Stimulated activated CD8-positive, alpha-beta memory T cell treated with anti-CD3 and anti-CD28 coated beads, Interleukin-12 subunit alpha, Interleukin-12 subunit beta, amount 100 ng/mL, for 1 hour (primary cell): ENCODE measurements at regions not wholly inside any gene's neighbourhood (a gene's known extent, or its start where the extent isn't known, plus 50 kb on each side); places are given as distances from the start of the nearest gene placed in this dataset.

Source experiments
- DNase-seq: peaks from one replicate; pipeline ENCODE4 v3.0.0-alpha.2; 2020; ENCODE audit warnings: low read depth

DNA sequence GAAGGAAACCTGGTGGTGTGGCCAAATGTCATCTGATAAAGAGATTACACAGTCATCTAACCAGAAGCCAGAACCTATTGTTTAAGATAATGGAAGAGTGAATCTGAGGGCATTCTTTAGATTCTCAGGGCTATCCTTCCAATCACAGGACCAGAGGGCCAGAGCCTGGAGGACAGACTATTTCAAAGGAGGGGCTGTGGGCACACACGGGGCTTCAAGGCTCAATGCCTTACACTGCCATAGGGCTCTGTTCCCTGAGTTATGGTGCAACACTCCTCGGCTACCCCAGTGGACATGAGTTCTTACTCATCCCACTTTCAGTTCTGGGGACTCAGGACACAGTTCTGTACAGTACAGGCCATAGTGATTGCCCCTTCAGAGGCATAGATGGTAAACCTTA lies 343.9 kb upstream of the ALCAM start:
- DNase-seq, result no peak

DNA sequence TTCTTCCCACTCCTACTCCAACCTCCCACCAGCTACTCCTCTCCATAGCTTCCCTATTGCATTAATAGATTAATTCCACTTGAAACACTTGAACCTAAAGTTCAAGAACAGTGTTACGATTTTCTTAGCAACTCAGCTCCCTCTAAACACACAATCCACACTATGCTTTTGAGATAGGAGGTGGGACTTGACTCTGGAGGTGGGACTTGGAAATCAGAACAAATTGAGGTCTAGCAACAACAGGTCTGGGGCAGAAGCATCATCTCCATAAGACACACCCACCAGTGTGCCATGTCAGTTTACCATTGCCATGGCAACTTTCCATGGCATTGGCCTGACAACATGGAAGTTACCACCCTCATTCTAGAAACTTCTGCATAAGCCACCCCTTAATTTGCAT lies 336.5 kb upstream of the ALCAM start:
- DNase-seq, result no peak

DNA sequence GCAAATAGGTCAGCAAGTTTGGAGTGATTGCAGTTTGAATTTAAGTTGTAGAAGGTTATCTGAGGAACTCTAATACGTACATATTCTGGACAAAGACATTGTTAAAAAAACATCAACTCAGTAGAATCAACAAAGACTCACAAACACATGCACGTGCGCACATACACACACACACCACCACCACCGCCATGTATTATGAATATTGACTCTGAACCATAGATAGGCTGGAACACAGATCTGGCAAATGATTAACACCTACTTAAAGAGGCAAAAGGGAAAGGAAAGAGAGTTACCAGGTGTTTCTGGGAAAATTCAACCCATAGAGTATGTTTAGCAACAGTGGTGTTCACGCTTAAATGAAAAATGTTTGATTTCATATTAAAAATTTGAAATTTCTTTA lies 334.2 kb upstream of the ALCAM start:
- no peak for DNase-seq

DNA sequence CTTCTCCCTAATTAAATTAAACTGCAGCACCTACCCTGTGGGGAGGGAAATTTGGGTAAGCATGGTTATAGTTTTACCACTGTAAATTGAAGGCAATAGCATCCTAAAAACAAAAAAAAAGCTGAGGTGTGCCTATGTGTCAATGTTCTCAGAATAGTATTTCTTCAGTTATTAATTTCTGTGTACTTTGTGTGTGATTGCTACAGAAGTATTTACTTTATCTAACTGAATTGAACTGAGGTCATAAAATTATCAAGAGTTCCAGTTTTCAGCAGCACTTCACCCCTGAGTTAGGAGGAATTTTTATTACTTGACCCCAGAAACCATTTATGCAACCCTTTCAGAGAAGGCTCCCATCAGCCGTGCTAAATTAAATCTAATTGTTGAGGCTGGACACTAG lies 333.6 kb upstream of the ALCAM start:
- no peak for DNase-seq

DNA sequence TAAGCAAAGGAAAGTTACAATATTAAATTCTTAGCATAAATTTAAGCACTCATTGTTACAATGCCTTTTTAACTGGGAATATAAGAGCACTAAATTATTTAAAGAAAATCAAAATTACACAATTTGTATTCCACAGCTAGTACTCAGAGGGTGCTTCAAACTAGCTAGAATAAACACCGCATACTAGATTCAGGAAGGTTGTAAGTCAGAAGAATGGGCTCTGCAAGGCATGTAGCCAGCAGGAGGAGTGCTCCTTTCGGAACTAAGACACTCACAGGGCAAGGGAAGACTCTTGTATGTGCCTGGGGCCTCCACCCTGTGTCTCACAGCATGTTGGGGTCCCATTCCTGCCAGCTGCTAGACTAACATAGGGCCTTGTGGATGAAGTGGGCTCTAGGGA lies 327.7 kb upstream of the ALCAM start:
- DNase-seq, result no peak

DNA sequence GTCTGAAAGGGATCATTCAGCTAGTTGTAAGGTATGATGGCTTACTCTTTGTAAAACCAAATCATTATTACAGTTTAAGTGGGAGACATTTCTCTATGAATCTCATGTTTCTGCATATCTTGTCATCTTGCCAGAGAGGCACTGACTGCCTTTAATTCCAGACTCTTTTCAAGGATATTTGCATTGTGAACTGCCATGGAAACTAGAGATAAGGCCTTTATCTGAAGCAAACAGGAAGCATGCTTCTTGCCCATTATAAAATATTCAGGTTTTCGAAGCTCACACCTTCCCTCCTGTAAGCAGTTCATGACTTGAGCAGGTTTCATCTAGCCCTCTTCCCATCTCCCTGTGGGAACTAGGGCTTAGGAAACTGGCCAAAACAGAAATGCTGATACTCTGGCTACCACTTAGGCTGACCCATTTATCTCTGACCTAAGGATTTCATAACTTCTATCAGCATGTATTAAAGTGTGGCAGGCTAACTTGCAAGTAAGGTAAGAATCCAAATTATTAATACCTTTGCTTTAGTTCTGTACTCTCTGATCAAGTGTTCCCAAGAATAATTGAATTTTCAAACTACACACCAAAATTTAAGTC lies 326.6 kb upstream of the ALCAM start:
- no peak for DNase-seq

DNA sequence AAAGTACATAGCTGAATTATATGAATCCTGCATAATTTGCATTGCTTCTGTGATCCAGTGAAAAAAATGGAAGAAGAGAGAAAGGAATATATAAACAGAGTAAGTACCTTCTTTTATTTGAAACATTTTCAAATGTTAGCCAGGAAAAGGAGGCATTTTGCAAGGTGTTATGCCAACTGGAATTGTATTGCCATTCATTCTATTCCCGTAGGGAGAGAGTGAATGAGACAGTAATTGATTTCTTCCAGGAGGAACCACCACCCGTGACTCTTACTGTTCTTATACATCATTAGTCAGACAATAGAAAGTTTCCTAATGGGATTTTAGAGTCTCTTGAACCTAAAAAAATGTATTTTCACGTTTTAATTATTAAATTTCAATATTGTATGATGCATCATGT lies 324.1 kb upstream of the ALCAM start:
- no peak for DNase-seq

DNA sequence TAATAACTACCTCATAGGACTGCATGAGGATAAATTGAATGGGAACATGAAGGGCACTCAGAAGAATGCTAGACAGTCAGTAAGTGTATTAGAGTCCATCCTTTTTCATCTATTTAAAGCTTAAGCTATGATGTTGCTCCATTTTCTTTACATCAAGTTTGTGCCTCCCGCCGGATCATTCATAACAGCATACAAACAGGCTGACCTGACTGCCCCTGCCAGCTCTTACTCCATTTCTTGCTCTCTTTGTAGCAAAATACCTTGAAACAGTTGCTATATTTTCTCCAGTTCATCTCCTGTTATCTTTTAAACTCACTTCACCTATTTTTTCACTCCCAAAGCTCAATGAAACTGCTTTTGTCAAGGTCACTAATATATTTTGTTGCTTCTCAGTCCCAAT lies 315.6 kb upstream of the ALCAM start:
- no peak for DNase-seq

DNA sequence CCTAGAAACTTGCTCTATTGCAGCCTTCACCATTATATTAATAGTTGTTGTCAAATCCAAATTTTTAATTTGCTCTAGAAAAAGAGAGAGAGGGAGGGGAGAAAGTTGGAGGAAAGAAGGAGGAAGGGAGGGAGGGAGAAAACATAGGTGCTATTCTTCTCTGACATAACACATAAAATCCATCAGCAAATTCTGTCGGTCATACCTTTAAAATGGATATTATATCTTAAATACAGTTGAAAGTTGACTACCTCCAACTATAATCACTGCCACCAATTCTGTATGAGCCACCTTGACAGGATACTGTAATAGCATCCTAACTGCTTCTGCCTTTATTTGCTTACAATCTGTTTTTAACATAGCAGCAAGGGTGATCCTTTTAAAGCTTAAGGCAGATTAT lies 314.7 kb upstream of the ALCAM start:
- no peak for DNase-seq

DNA sequence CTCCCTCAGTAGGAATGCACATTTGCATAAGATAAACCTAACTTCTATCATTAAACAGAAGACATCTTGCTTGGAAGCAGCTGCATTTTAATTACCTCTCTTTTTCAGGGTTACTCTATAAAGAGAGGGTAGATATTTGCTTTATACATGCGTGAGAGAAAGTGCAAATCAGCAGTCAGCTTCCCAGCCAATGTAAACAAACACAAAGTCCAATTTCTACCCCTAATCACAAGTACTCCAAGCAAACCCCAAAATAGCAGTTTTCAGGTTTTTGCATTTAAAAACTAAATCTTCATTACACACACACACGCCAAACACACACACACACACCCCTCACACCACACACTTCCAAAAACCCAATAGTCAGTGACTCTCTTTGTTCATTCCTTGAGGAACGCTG lies 303.9 kb upstream of the ALCAM start:
- no peak for DNase-seq

DNA sequence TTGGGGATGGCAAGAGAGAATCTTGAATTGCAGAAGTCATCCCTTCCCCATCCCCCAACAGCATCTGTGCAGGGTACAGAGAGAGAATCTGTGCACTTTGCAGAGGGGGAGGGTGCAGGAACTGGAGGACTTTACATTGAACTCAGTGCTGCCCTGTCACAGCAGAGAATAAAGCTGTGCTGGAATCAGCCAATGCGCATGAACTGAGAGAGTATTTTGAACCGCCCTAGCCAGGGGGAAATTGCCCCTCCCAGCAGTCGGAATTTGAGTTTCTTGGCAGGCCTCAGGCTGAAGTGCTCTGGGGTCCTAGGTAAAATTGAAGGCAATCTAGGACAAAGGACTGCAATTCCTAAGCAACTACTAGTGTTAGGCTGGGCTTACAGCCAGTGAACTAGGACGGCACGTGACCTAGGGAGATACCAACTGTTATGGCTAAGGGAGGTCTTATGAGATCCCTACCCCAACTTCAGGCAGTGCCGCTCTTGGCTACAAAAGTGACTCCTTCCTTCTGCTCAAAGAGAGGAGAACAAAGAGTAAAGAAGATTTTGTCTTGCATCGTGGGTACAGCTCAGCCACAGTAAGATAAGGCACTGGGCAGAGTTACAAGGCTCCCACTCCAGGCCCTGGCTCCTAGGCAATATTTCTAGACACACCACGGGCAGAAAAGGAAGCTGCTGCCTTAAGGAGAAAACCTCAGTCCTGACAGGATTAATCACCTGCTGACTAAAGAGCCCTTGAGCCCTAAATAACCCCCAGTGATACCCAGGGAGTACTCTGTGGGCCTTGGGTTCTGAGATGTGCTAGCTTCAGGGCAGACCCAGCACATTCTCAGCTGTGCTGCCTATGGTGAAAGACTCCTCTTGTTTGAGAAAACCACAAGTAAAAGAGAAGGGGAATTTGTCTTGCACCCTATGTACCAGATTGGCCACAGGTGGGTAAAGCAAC lies 300.5 kb upstream of the ALCAM start:
- no peak for DNase-seq

DNA sequence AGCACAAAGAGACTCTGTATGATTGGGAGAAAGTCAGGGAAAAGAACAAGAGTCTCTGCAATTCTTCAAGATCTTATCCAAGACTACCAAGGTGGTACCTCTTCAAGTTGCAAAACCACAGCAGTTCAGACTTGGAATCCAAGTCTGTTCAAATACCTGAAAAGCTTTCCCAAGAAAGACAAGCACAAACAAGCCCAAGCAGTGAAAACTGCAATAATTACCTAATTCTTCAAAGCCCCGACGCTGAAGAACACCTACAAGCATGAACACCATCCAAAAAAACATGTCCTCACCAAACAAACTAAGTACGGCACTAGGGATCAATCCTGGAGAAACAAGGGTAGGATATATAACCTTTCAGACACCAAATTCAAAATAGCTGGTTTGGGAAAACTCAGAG lies 299.3 kb upstream of the ALCAM start:
- no peak for DNase-seq

DNA sequence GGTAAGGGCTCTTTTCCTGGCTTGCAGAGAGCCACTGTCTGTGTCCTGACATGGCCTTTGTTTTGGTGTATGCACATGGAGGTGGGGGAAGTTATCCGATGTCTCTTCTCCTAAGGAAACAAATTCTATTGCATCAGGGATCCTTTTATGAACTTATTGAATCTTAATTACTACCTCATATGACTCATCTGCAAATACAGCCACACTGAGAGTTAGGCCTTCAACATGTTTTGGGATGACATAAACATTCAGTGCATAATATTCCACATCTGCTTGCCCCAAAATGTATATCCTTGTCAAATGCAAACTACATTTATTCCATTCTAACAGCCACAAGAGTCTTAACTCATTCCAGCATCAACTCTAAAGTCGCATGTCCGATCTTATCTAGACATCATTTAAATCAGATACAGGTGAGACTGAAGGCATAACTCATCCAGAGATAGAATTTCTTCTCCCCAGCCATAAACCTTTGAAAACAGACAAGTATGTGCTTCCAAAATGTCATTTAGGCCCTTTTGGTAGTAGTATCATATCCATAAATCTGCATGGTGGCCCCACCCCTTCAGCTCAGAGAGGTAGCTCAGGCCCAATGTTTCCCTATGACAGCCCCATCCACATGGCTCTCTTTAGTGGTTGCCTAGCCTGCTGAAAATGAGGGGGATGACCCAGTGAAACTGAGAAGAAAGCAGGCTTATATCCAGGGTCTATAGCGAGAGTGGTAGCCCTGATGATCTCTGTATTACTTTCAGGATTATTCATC lies 289.5 kb upstream of the ALCAM start:
- DNase-seq, result no peak

DNA sequence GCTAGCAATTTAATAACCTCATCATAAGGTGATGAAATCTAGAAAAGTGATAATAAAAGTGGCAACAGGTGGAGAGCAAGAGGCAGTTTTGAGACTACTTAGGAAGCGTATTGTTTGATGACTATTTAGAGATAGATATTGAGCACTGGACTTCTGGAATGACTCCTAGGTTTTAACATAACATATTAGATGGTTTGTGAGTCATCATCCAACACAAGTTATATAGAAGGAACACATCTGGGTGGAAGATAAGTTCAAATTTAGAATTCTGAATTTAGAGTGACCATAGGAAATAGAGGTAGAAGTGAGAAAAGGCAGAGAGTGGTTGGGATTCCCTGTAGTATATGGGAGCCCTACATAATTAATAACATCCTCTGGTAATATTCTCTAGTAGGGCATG lies 282.8 kb upstream of the ALCAM start:
- DNase-seq, result no peak

DNA sequence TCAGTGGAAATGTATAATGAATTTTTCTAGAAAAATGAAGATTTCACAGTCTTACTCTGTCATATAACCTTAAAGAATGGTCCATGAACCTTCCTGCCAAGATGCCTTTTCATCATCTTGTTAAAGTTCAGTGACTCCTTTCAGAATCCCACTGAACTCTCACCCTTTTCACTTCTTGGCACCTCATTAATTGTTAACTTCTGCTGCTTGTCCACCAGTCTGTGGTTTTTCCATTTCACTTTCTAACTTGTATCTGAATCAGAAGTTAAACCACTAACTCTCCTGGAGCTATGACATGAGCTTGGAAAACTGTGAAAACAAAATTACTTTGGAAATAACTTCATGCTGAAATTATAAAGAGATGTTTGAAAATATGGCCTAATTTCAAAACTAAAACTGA lies 281.2 kb upstream of the ALCAM start:
- DNase-seq, result no peak

DNA sequence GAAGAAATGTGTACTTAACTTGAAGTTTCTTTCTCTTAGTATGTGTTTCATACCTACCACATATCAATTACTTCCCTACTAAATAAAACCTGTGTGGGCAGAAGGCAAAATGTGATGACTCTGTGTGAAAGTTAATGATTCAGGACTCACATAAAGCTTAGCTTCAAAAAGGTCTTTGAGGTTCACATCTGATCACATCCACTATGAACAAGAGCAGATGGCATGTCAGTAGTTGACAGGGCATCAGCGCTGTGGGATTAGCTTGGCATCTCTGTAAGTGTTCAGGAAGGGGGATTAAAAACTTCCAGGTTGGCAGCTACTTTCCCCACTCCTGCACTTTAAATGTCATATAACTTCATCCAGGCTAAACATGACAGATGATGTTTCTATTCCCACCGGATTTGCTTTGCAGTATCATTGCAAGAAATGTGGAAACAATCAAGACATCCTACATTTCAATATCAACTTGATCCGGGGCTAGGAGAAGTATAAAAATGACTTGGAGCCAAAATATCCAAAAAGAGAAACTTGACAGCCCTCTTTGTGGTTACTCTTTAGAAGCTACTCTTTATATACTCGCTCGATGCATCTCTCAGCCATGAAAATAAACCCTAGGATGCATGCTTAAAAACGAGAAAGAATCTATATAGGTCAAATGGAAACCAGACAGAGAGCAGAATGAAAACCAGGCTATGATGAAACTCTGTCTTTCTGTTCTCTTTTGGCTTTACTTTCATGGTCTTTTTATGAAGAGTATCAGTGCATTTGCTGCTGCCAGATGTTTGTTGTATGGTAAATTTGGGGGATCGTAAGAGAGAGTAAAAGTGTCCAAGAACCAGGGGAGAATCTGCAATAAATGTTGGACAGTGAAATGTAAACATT lies 273.1 kb upstream of the ALCAM start:
- DNase-seq, result no peak

DNA sequence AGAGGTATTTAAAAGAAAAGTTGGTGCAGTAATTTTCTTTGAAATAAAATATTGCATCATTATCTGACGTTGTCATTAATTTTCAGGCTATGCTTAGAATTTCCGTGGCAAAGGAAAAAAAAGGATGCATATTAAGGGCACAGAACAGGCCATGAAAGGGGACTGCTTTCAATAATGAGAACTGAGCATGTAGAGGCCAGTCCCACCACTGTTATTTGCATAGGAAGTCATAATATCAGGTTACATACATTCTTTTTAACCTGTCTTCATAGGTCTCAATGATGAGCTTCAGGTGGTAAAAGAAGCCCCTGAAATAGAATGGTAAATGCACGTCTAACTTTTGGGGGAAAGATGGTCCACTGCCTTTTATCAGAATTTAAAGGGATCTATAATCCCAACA lies 272.1 kb upstream of the ALCAM start:
- no peak for DNase-seq

DNA sequence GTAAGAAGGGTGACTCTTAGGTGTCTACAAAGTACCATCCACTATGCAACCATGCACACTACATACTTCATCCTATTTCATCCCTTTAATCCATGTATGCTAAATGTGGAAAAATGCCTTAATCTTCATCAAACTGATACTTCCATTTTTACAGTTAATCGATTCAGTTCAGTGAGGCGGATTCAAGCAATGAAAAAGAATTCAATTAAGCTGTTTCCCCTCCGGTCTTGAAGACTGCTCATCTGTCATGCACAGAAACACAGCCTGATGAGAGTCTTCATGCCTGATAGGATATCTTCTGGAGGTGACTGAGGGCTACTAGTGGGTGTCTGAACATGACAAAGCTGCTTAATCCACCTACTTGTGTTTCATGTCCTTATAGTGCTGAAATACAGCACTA lies 270.6 kb upstream of the ALCAM start:
- DNase-seq, result no peak

DNA sequence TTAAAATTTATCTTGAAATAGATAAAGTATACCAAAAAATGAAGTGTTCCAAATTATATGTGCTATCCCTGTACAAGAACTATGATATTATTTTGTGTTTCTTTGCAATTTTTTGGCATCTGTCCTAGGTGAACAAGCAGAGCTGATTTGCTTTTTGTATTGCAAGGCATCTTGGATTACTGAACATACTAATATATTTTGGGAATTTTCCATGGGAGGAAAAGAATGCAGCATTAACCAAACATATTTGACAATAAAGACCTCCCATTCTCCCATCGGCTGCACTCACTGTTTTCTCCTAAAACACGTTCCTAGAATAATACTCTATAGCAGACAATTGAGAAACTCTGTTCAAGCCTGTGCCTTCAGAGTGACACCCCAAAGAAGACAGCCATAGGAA lies 265.1 kb upstream of the ALCAM start:
- no peak for DNase-seq

DNA sequence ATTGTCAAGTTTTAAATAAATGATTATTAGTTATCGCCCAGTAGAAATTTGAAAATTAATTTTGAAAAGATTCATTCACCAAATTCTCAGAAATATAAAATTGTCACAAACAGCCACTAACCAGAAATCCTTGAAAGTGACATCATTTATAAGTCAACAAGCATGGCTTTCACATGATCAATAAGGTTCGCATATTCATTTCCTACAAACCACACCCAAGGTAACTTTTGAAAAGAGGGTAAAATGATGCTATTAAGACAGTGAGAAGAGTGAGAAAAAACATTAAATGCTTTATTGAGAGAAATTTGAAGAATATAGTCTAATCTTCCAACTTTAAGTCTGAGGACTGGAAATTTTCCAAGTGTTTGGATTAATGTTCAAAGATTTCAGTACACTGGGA lies 263.6 kb upstream of the ALCAM start:
- DNase-seq, result no peak

DNA sequence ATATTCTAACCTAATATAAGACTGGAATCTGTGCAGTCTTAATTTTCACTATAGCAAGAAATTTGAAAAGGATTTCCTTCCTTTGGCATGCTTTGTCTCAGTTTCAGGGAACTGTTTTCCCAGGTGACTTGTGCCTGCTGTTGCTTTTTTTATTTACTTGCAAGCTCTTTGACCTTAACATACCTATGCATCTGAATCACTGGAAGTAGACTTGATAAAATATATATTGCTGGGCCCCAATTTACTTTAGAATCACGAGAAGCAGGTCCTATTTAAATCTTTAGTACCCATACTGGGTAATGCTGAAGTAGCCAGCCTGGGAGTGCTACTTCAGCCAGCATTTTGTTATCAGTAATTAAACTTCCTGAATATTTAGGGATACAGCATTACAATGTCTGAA lies 257.9 kb upstream of the ALCAM start:
- no peak for DNase-seq

DNA sequence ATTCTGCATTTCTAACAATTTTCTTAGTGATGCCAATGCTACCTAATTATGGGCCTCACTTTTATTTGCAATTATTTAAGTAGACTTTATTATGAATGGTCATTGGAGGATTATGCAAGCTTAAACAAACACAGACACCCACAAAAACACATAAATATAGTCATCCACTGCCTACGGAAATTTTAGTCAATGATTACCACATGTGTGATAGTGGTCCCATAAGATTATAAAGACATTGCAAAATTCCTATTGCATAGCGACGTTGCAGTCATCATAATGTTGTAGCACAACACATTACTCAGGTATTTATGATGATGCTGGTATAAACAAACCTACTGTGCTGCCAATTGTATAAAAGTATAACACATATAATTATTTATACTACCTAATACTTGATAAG lies 247.8 kb upstream of the ALCAM start:
- DNase-seq, result no peak
